Vagina (tissue), 2 donors: ENCODE measurements at regions not wholly inside any gene's neighbourhood (a gene's known extent, or its start where the extent isn't known, plus 50 kb on each side); places are given as distances from the start of the nearest gene placed in this dataset.

Source experiments
- DNase-seq, 2 donors: peaks; one replicate each; pipeline ENCODE4 v3.0.0-alpha.2; 2017; ENCODE audit errors: extremely low spot score in 2 of 2
- H3K27ac ChIP-seq: fragments of 200-600 bp; sonication (generic); one replicate; pipeline ENCODE4 v1.5.1; 2019
- H3K27me3 ChIP-seq: fragments of 200-600 bp; sonication (generic); one replicate; pipeline ENCODE4 v1.5.1; 2019
- H3K36me3 ChIP-seq, 2 donors: fragments of 200-600 bp; sonication (generic); one replicate each; pipeline ENCODE4 v1.5.1; 2017 to 2019
- H3K4me1 ChIP-seq: fragments of 200-600 bp; sonication (generic); one replicate; pipeline ENCODE4 v1.5.1; 2019
- H3K4me3 ChIP-seq, 2 donors: fragments of 200-600 bp; sonication (generic); 1 replicate in 1 of 2; 2 replicates in 1 of 2; pipeline ENCODE4 v1.5.1; 2016 to 2019
- H3K9me3 ChIP-seq: fragments of 200-600 bp; sonication (generic); one replicate; pipeline ENCODE4 v1.5.1; 2019
- CTCF ChIP-seq, 3 experiments: fragments of 450-650 bp in 2 of 3; fragments of 200-600 bp in 1 of 3; sonication (generic) in 1 of 3; IDR thresholded peaks; one replicate each; pipeline ENCODE4 v1.5.1; 2017 to 2019; ENCODE audit warnings: antibody characterized with exemption in 3 of 3, mild to moderate bottlenecking in 2 of 3, moderate library complexity in 2 of 3
- POLR2A ChIP-seq, 2 donors: fragments of 450-650 bp; IDR thresholded peaks; one replicate each; pipeline ENCODE4 v1.6.1; 2017; ENCODE audit warnings: antibody characterized with exemption in 2 of 2, mild to moderate bottlenecking in 2 of 2, moderate library complexity in 2 of 2
- POLR2AphosphoS5 ChIP-seq, 2 donors: sonication (generic); formaldehyde crosslinking; IDR thresholded peaks; one replicate each; pipeline ENCODE4 v1.9.0; 2017; ENCODE audit warnings: antibody characterized with exemption in 2 of 2, mild to moderate bottlenecking in 2 of 2, low read depth in 1 of 2; ENCODE audit not compliant: insufficient read depth in 1 of 2
- intact Hi-C: fragments of 100-400 bp; cut with DNase I; formaldehyde crosslinking; loops from one replicate; pipeline ENCODE4 v1.15.1; 2023

GRCh38 chr12:128055567-128055966 is 211.4 kb upstream of the TMEM132C start:
- Histone ChIP-seq H3K27ac (no peak overlapping the region), H3K27me3 (no peaks in the 10 kb centered on the region), H3K9me3 (no peaks in the 10 kb centered on the region), H3K36me3 (no peaks in the 10 kb centered on the region), H3K4me1 (no peaks in the 10 kb centered on the region), H3K4me3 (no peak overlapping the region)
- TF ChIP-seq POLR2AphosphoS5 (IDR thresholded peaks at IDR 0.05; ENCODE audit: insufficient read depth in 1 of 2, low read depth in 1 of 2) (no peak), CTCF (IDR thresholded peaks at IDR 0.05) (no peak), POLR2A (IDR thresholded peaks at IDR 0.05) (no peak)
- no peak for DNase-seq
- intact Hi-C loops, result no loop called here

GRCh38 chr12:128056136-128056801 is 210.7 kb upstream of the TMEM132C start:
- no peak overlapping the region for H3K27ac ChIP-seq
- no peaks in the 10 kb centered on the region for H3K27me3 ChIP-seq
- no peak for DNase-seq
- no peak for TF ChIP-seq POLR2AphosphoS5 (IDR thresholded peaks at IDR 0.05; ENCODE audit: insufficient read depth in 1 of 2, low read depth in 1 of 2)
- no peak for TF ChIP-seq POLR2A (IDR thresholded peaks at IDR 0.05)
- TF ChIP-seq CTCF (IDR thresholded peaks at IDR 0.05), result no peak
- no peaks in the 10 kb centered on the region for H3K9me3 ChIP-seq
- no peak overlapping the region for H3K4me3 ChIP-seq
- intact Hi-C loops, result no loop called here
- H3K36me3 ChIP-seq, result no peaks in the 10 kb centered on the region
- H3K4me1 ChIP-seq, result no peaks in the 10 kb centered on the region

GRCh38 chr12:128057586-128057985 is 209.4 kb upstream of the TMEM132C start:
- Histone ChIP-seq H3K4me3 (no peak overlapping the region), H3K4me1 (no peaks in the 10 kb centered on the region), H3K27me3 (no peaks in the 10 kb centered on the region), H3K27ac (no peak overlapping the region), H3K9me3 (no peaks in the 10 kb centered on the region), H3K36me3 (no peaks in the 10 kb centered on the region)
- intact Hi-C loops, result no loop called here
- no peak for TF ChIP-seq CTCF (IDR thresholded peaks at IDR 0.05)
- no peak for TF ChIP-seq POLR2AphosphoS5 (IDR thresholded peaks at IDR 0.05; ENCODE audit: insufficient read depth in 1 of 2, low read depth in 1 of 2)
- TF ChIP-seq POLR2A (IDR thresholded peaks at IDR 0.05), result no peak
- no peak for DNase-seq

GRCh38 chr12:128059621-128060370 is 207.2 kb upstream of the TMEM132C start:
- H3K27ac ChIP-seq, result no peak overlapping the region
- H3K4me1 ChIP-seq, result no peaks in the 10 kb centered on the region
- intact Hi-C loops, result no loop called here
- no peaks in the 10 kb centered on the region for H3K27me3 ChIP-seq
- H3K4me3 ChIP-seq, result no peak overlapping the region
- DNase-seq, result no peak
- no peaks in the 10 kb centered on the region for H3K36me3 ChIP-seq
- no peaks in the 10 kb centered on the region for H3K9me3 ChIP-seq
- TF ChIP-seq CTCF (IDR thresholded peaks at IDR 0.05), result no peak
- no peak for TF ChIP-seq POLR2A (IDR thresholded peaks at IDR 0.05)
- no peak for TF ChIP-seq POLR2AphosphoS5 (IDR thresholded peaks at IDR 0.05; ENCODE audit: insufficient read depth in 1 of 2, low read depth in 1 of 2)

GRCh38 chr12:128068211-128068610 is 198.8 kb upstream of the TMEM132C start:
- DNase-seq, result no peak
- H3K4me1 ChIP-seq, result no peaks in the 10 kb centered on the region

More at GRCh38 chr12:128068211-128068610, 198.8 kb upstream of the TMEM132C start:
- H3K9me3 ChIP-seq, result no peaks in the 10 kb centered on the region
- TF ChIP-seq POLR2AphosphoS5 (IDR thresholded peaks at IDR 0.05; ENCODE audit: insufficient read depth in 1 of 2, low read depth in 1 of 2) (no peak), CTCF (IDR thresholded peaks at IDR 0.05) (no peak), POLR2A (IDR thresholded peaks at IDR 0.05) (no peak)
- no peaks in the 10 kb centered on the region for H3K36me3 ChIP-seq
- H3K4me3 ChIP-seq, result no peak overlapping the region
- no peaks in the 10 kb centered on the region for H3K27me3 ChIP-seq
- no peak overlapping the region for H3K27ac ChIP-seq
- intact Hi-C loops, result no loop called here
